ENCODE measurements at regions not wholly inside any gene's neighbourhood (a gene's known extent, or its start where the extent isn't known, plus 50 kb on each side); places are given as distances from the start of the nearest gene placed in this dataset.
A peak's percentile ranks its signal among the peaks of the same experiment; 100 is the strongest.
"Not testable (repeated sequence)": the region's sequence is repeated elsewhere in the genome, so short reads cannot be mapped to it uniquely, and the experiment has no call there.

GRCh38 chr2:145930318-145930717, 1410.4 kb upstream of the ZEB2 start:
- DNase-seq = no peak

DNA sequence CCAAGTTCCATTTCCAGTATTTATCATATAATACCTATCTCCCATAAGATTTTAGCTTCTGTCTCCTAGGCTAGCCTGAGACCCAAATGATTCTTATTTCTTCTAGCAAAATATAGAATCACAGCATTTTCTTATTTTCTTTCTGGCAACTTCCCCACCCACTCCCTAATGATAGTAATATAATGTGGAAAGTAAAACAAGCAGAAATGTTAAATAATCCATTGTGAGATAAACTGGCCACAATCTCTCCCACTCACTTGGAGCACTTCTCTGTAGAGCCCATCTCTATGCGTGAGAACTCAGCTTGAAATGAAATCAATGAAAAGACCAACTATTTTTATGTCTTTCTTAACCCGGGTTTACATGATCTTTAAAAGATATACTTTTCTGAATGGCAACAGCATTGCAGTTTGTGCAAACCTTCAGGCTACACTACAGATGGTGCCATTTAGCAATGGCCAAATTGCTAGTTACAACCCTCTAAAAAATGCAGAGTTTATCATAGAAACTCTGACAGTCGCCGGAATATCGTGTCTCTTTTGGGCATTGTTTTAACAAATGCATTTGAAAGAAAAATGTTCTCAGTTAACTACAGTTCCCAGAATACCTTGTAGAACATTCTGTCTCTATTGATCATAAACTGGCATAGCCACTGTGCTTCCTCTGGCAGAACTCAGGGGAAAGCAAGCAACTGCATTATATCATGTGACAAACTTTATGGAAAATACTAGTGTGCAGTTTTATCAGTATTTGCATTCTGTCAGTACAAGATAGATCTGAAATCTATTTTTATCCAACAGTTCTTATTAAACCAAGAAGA, 1407.4 kb upstream of the ZEB2 start:
- no peak for DNase-seq

- no peak for DNase-seq
These were observed 1405.7 kb upstream of the ZEB2 start for GRCh38 chr2:145925591-145925990.

- no peak for DNase-seq
These were observed 1399.6 kb upstream of the ZEB2 start for GRCh38 chr2:145919477-145919876.

DNA sequence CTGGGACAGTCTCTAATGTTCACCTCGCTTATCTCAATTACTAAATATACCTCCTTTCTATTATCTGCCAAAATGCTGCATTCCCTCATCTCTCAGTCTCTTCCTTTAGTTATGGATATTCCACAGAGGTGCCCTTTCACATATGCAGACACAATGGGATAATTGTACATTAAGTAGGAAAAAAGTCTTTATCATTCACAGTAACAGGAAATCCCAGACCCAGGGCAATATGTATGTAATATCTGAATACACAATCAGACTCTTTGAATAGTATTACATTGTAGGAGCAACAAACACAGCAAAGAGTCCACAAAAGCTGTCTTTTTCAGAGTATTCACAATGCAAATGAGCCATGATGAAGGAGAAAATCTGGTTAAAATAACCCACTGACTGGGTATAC, 1399.0 kb upstream of the ZEB2 start:
- no peak for DNase-seq

- no peak for DNase-seq
These were observed 1396.9 kb upstream of the ZEB2 start for GRCh38 chr2:145916799-145917198.

- no peak for DNase-seq
These were observed 1394.8 kb upstream of the ZEB2 start for GRCh38 chr2:145914716-145915115.

GRCh38 chr2:145910416-145910815, 1390.5 kb upstream of the ZEB2 start:
- DNase-seq = no peak

DNA sequence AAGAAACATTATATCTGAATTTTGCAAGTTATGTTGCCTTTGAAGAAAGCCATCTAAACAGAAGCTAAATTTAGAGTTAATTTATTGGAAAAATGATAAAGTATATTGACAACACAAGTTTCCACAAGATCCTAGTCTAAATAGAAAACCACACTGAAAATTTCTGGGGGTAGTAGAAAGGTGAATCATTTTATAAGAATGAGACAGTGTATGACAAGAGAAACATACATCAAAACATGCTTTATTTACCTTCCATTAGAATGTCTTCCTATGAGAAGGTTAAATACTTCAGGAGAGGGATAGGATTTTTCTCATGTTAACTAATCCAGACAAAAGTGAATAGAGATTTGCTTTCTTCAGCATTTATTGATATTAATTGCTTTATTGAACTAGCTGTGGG, 1389.8 kb upstream of the ZEB2 start:
- no peak for DNase-seq

DNA sequence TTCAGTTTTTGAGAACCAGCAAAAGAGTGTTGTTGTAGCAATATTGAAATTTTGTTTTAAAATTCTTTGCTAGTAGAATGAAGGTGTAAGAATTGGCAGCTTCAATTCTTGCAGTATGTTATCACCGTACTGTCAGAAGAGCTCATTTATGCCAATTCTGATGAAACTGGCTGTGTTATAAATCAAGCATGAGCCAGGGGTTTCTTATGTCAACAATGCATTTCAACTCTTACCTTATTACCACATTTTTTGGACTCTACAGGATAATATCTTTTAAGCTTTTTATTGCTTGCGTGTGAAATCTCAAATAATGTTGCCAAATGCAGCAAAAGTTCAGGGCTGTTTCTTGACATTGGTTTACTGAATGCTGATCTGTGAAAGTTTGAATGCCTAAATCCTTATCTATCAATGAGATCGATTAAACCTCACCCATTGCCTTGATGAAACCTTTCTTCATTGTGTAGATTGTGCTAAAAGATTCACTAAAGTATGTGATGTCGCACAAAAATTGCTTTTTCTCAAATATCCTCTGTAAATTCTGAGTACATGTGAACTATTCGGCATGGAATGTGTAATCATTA, 1389.3 kb upstream of the ZEB2 start:
- no peak for DNase-seq

DNA sequence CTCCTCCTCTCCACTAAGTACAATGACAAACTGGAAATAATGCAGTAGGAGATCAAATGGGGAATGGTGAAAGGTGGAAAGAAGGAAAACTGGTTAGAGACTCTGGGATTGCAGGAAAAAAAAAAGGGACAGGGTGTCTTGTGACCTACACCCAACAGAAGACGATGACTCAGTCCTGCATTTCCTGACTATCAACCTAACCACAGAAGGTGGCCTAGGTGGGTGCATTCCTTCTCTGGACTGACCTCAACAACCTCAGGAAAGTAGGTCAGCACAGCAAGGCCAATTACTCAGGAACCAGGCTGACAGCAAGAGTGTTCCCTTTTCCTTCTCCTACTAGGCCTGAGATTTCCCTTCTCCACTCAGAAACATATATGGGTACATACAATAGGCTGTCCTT, 1386.4 kb upstream of the ZEB2 start:
- no peak for DNase-seq

DNA sequence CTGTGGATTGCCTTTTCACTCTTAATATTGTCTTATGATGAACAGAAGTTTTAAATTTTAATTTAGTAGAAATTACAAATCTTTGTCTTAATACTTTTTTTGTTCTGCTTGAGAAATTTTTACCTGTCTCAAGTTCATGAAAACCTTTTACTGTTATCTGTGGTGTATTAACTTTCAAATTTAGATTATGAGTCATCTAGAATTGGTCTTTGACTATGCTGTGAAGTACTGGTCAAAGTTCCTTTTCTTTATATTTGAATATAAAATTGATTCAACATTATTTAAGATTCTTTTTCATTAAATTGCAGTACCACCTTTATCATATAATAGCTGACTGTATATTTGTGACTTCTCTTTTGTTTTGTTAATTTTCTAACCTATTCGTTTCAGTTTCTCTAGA, 1385.5 kb upstream of the ZEB2 start:
- no peak for DNase-seq

GRCh38 chr2:145897151-145897550, 1377.2 kb upstream of the ZEB2 start:
- no peak for DNase-seq

DNA sequence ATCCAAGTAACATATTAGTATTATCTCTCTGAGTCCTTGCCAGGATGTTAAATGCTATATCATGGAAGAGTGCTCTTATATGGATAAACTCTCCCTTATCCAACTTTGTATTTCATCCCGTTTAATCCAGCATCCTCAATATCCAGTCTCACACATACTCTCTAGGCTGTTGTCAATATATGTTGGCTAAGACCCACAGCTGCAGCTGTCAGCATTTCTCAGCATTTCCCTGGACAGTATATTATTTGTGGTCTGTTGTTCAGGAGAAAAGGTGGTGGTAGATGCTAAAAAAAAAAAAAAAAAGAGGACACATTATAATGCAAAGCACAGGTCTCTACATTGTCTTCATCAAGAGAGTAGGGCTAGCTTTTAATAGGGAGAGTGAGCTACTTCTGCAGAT, 1368.0 kb upstream of the ZEB2 start:
- no peak for DNase-seq

GRCh38 chr2:145880997-145881396, 1361.1 kb upstream of the ZEB2 start:
- DNase-seq = not testable (repeated sequence)

DNA sequence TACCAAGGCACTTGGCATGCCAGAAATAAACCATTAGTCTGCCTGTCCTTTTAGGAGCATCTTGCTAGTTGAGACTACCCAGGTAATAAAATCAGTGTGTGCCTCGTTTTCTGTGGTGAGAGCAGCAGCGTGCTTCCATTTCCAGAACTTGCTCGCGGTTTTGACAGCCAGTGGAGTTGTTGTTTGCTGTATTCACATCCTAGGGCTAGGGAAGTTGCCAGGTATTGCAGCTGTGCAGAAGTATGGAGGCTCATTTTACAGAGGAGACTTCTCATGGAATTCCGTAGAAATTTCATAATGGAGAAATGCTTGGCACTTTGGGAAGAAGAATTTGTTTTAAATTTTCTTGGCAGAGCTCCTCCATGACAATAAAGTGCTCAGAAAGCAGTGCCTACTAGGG, 1355.1 kb upstream of the ZEB2 start:
- no peak for DNase-seq

DNA sequence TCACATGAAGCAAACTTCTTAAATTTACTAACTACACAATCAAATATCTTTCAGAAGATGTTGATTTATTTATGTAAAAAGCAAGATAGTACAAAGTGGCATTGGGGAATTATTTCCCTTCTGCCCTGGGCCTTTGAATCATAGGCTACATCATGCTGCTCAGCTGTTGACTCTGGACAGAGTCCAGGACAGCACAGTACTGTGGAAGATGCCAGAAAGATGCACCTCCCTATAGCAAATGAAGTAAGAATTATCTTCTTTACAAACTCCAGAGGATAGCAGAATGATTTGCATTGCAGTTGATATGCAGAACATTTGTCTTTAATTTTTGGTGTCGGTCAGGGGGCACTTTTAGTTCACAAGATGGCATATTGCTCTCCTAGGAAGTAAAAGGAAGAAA, 1354.5 kb upstream of the ZEB2 start:
- DNase-seq = peak; percentile 50

- DNase-seq = no peak
These were observed 1344.6 kb upstream of the ZEB2 start for GRCh38 chr2:145864501-145864900.

DNA sequence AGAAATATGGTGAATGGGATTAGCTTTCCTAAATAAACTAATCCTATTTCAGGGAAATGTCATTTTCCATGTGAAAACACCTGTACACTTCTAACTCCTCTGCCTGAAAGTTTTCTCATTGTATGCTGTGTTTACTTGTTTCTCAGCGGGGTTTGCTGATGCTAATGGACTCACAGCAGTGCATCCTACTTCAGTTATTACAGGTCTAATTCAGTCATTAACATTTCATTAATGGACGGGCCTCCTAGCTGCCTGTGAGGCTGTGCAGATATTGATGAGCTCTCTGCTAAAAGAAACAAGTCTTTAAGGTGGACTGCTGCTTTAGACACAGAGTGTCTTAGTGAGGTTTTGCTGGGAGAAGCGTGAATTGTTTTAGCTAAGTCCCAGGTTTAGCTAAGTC, 1342.0 kb upstream of the ZEB2 start:
- DNase-seq = no peak

- DNase-seq = no peak
These were observed 1340.2 kb upstream of the ZEB2 start for GRCh38 chr2:145860083-145860482.

DNA sequence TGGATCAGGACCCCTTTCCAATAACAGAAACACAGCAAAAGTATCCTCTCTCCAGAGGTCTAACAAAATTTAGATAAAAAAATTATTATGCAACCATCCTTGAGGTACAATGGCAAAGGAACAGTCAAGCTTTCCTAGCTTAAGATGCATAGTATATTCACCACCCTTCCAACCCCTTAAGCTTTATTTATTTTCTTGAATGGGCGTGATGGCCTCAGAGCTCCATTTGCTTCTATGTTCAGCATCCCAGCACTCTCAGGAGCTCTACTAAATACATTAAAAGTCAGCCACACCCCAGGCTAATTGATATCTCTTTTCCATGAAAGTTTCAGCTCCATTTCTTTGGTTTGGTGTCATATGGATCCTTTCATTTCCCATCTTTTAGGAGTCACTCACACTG, 1335.2 kb upstream of the ZEB2 start:
- no peak for DNase-seq

- no peak for DNase-seq
These were observed 1334.3 kb upstream of the ZEB2 start for GRCh38 chr2:145854039-145854755.

GRCh38 chr2:145851730-145852129, 1331.8 kb upstream of the ZEB2 start:
- no peak for DNase-seq

GRCh38 chr2:145849466-145849865, 1329.5 kb upstream of the ZEB2 start:
- DNase-seq = no peak
